Thymus (tissue), 11 donors: ENCODE measurements at regions not wholly inside any gene's neighbourhood (a gene's known extent, or its start where the extent isn't known, plus 50 kb on each side); places are given as distances from the start of the nearest gene placed in this dataset.

ENCODE experiments used
- DNase-seq, 9 donors: peaks; one replicate each; pipeline ENCODE4 v3.0.0-alpha.2; 2013; ENCODE audit warnings: low spot score in 9 of 9, low read depth in 6 of 9, missing footprints in 1 of 9
- H3K27ac ChIP-seq, 2 donors: one replicate each; pipeline ENCODE4 v1.5.1; 2013; ENCODE audit warnings: control low read depth in 1 of 2, low read depth in 1 of 2, low read length in 1 of 2, mild to moderate bottlenecking in 1 of 2, moderate library complexity in 1 of 2
- H3K27me3 ChIP-seq, 2 donors: one replicate each; pipeline ENCODE4 v1.5.1; 2013; ENCODE audit warnings: low read length in 1 of 2; ENCODE audit not compliant: control insufficient read depth in 2 of 2, insufficient read depth in 1 of 2
- H3K36me3 ChIP-seq, 2 donors: one replicate each; pipeline ENCODE4 v1.5.1; 2013; ENCODE audit warnings: low read length in 1 of 2, mild to moderate bottlenecking in 1 of 2, moderate library complexity in 1 of 2; ENCODE audit not compliant: control insufficient read depth in 2 of 2, insufficient read depth in 2 of 2
- H3K4me1 ChIP-seq, 2 donors: one replicate each; pipeline ENCODE4 v1.5.1; 2013; ENCODE audit warnings: low read length in 2 of 2; ENCODE audit not compliant: control insufficient read depth in 2 of 2, insufficient read depth in 2 of 2
- H3K4me3 ChIP-seq, 2 donors: one replicate each; pipeline ENCODE4 v1.5.1; 2013; ENCODE audit warnings: low read length in 2 of 2, control low read depth in 1 of 2, mild to moderate bottlenecking in 1 of 2
- H3K9me3 ChIP-seq, 2 donors: one replicate each; pipeline ENCODE4 v1.5.1; 2013; ENCODE audit warnings: low read length in 1 of 2, mild to moderate bottlenecking in 1 of 2; ENCODE audit not compliant: control insufficient read depth in 2 of 2, insufficient read depth in 1 of 2
- WGBS: extraction: QIAGEN DNeasy Blood & Tissue Kit; methylation state at CpG from one replicate; pipeline ENCODE4 v1.1.7; 2013; 5-methylcytosine and 5-hydroxymethylcytosine counted together
- donor health status: healthy.

DNA sequence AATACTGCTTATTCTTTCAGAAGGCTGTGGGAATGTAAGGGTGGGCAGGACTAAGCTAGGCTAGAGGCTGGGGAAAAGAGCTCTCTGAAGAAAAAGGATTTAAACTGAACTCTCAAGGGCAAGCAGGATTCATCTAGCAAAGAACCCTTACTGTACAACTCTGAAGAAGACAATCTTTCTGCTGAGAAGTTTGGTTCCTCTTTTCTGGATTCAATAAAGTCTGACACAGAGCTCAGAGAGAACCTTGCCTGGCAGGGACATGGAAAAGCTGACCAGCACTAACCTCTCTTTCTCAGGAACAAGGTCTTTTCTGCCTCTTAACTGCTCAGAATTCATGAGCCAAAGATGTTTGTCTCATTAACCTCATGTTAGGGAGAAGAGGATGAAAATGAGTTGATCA is 388.4 kb upstream of the DDI1 start:
- H3K27ac ChIP-seq: no peak overlapping the region
- H3K4me1 ChIP-seq: no peaks in the 10 kb centered on the region
- no peaks in the 10 kb centered on the region for H3K9me3 ChIP-seq
- H3K4me3 ChIP-seq: no peak overlapping the region
- no peaks in the 10 kb centered on the region for H3K36me3 ChIP-seq
- no peak for DNase-seq
- no peaks in the 10 kb centered on the region for H3K27me3 ChIP-seq

DNA sequence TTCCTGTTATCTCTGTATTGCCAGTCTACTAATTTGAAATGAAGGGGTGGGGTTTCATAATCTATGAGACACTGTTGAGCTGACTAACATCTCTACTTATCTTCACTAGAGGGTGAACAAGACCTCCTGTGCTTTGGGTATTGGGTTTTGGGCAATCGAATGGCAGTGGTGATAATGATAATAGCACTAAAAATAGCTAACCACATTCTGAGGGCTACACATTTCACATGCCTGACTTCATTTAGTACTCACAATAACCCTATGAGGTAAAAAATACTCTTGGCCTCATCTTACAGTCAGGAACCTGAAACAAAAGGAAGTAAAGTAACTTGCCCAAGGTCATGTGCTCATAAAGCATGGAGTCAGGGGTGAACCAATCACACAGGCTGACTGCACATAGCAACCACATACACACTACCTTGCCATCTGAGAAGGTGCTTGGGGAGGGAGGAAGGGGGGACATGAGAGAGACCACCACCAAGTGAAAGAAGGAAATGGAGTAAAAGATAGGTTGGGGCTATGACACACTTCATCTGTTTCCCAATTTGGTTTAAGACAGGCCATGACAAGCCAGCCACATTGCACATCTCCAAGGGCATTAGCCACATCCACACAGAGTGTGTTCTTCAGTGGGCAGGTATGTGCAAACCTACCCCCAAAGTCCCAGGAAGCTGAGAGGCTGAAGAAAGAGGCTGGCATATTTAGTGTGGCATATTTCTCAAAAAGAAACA is 387.6 kb upstream of the DDI1 start:
- DNase-seq: no peak
- Histone ChIP-seq H3K27me3 (no peaks in the 10 kb centered on the region), H3K36me3 (no peaks in the 10 kb centered on the region), H3K4me1 (no peaks in the 10 kb centered on the region), H3K4me3 (no peak overlapping the region), H3K9me3 (no peaks in the 10 kb centered on the region), H3K27ac (no peak overlapping the region)
- 60% methylated on average over 1 of the region's 1 CpG for WGBS

DNA sequence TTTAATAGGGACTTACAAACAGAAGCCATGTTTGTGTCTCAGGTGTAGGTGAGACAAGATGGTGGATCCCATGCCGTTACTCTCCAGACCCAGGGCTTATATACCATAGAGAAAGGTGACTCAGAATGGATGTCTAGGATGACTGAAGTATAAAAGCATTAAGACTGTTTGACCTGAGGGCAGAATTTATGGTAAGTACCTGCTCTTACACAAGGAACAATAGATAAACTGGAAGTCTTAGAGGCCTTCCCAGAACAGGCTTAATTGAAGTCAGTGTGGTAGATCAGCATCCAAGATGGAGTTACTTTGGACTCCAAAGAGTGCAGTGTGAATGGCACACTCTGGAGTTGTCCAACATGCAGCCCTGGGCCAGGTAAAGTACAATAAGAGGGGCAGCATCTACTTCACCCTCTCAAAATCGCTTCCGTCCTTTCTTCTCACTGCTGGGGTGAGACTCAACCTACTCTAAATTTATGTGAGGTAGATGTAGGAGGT is 387.0 kb upstream of the DDI1 start:
- H3K4me1 ChIP-seq: no peaks in the 10 kb centered on the region
- H3K9me3 ChIP-seq: no peaks in the 10 kb centered on the region
- DNase-seq: no peak
- no peaks in the 10 kb centered on the region for H3K36me3 ChIP-seq
- no peak overlapping the region for H3K4me3 ChIP-seq
- H3K27me3 ChIP-seq: no peaks in the 10 kb centered on the region
- WGBS: 96% methylated on average over 3 of the region's 3 CpGs
- H3K27ac ChIP-seq: no peak overlapping the region

DNA sequence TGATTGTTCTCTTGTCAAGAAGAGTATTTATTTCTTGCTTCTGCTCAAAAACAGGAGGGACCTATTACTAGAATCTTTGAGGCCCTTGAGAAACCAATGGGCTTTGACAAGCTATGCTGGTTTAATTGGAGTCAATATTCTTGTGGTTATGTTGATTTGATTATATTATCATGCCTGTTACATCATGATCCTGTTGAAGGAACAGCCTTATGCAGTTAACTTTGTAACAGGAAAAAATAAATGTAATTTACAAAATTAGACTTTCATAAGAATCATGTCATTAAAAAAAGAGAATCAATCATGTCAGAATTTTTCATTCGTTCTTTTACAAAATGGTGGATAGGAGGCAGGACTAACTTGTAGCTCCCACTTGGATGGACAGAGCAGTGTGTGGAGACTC is 386.1 kb upstream of the DDI1 start:
- H3K4me1 ChIP-seq: no peaks in the 10 kb centered on the region
- no peaks in the 10 kb centered on the region for H3K9me3 ChIP-seq
- no peak for DNase-seq
- H3K27me3 ChIP-seq: no peaks in the 10 kb centered on the region
- WGBS: 96% methylated on average over 1 of the region's 1 CpG
- H3K27ac ChIP-seq: no peak overlapping the region
- no peak overlapping the region for H3K4me3 ChIP-seq
- H3K36me3 ChIP-seq: no peaks in the 10 kb centered on the region

DNA sequence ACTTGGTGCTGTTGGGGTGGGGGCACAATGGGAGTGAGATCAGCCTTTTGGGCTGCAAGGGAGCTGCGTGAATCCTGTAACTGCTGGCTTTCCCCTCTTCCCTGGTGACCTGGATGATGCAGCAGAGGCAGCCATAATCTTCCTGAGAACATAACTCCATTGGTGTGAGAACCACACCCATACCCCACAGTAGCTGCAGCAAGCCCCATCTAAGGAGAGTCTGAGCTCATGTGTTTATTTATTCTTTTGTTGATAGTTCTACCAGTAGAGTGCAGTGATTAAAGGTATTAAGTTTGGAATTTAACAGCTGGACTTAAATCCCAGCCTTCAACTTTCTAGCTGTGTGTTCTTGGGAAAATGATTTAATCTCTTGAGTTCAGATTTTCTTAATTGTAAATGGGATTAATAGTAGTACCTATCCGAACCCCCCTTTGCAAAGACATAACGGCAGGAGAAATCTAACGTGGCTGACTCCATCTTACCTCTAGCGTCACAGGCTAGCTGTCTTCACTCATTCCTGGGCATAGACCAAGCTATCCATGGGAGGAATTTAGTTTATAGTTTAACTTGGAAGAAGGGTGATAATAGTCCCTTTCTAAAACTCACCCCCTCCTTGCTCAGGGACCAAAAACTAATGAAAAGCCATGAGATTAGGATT is 385.0 kb upstream of the DDI1 start:
- H3K9me3 ChIP-seq: no peaks in the 10 kb centered on the region
- no peaks in the 10 kb centered on the region for H3K4me1 ChIP-seq
- DNase-seq: no peak
- no peaks in the 10 kb centered on the region for H3K36me3 ChIP-seq
- 95% methylated on average over 5 of the region's 5 CpGs for WGBS
- H3K27me3 ChIP-seq: no peaks in the 10 kb centered on the region
- no peak overlapping the region for H3K4me3 ChIP-seq
- no peak overlapping the region for H3K27ac ChIP-seq

DNA sequence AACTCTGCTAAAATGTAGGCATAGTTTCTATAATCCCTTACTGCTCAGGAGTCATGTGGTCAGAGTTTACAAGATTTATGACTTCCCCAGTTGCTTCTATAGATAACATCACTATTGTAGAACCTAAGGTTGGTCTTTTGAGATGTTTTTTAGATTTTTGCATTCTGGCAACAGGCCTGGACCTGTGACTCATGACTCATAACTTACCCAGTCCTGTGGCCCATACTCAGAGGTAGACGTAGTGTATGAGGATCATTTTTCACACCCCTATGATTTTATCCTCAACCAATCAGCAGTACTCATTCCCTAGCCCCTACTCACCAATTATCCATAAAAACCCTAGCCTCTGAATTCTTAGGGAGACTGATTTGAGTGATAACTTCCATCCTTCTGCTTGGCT is 384.4 kb upstream of the DDI1 start:
- DNase-seq: no peak
- no peaks in the 10 kb centered on the region for H3K4me1 ChIP-seq
- 23% methylated on average over 1 of the region's 1 CpG for WGBS
- H3K27ac ChIP-seq: no peak overlapping the region
- no peaks in the 10 kb centered on the region for H3K36me3 ChIP-seq
- H3K9me3 ChIP-seq: no peaks in the 10 kb centered on the region
- no peak overlapping the region for H3K4me3 ChIP-seq
- no peaks in the 10 kb centered on the region for H3K27me3 ChIP-seq

DNA sequence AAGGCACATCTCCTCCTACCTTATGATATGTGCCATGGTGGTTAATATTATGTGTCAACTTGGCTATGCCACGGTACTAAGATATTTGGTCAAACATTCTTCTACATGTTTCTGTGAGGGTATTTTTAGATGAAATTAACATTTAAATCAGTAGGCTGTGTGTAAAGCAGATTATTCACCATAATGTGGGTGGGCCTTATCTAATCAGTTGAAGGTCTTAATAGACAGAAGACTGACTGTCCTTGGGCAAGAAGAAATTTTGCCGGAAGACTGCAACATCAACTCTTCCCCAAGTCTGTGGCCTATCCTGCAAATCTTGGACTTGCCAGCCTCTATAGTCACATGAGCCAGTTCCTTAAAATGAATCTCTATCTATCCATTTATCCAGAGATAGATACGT is 380.1 kb upstream of the DDI1 start:
- H3K4me3 ChIP-seq: no peak overlapping the region
- H3K27me3 ChIP-seq: no peaks in the 10 kb centered on the region
- DNase-seq: no peak
- H3K9me3 ChIP-seq: no peaks in the 10 kb centered on the region
- H3K4me1 ChIP-seq: no peaks in the 10 kb centered on the region
- no peak overlapping the region for H3K27ac ChIP-seq
- no peaks in the 10 kb centered on the region for H3K36me3 ChIP-seq
- 99% methylated on average over 3 of the region's 3 CpGs for WGBS

DNA sequence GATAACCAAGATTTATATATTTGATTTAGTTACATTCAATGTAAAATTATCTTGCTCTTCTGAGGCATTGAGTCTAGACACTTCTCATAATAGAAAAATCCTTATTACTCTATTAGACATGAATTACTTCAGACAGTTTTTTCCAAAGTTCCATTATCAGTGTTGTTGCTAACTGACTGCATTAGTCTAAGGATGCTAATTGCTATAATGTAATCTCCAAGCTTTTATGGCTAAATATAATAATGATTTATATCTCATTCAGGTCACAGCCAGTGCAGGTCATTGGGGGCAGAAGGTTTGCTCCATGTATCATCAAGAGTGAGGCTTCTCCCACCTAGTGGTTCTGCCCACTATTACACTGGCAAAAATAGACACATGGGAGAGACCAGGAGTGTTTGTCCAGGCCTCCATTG is 377.2 kb upstream of the DDI1 start:
- DNase-seq: no peak
- H3K27ac ChIP-seq: no peak overlapping the region

DNA sequence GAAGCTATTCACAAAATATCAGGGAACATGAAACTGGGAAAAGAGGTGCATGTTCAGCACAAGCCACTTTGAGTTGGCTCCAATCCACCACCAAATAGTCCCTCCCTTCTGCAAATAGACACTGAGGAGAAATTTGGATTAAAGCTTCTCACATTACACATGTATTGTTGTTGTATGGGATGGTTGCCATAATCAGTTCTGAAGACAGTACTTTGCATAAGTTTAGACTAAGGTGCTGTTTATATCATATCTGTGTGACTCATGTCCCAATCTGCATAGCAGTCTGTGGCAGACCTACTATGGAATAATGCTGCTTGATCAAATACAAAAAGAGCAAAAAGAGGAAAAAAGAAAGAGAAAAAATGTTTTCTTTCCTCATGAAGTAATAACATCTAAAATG is 376.7 kb upstream of the DDI1 start:
- Histone ChIP-seq H3K36me3 (no peaks in the 10 kb centered on the region), H3K27me3 (no peaks in the 10 kb centered on the region), H3K27ac (no peak overlapping the region), H3K4me3 (no peak overlapping the region), H3K9me3 (no peaks in the 10 kb centered on the region), H3K4me1 (no peaks in the 10 kb centered on the region)
- DNase-seq: no peak

More for the DNA sequence above, 377.2 kb upstream of the DDI1 start:
- Histone ChIP-seq H3K4me3 (no peak overlapping the region), H3K36me3 (no peaks in the 10 kb centered on the region), H3K4me1 (no peaks in the 10 kb centered on the region), H3K9me3 (no peaks in the 10 kb centered on the region), H3K27me3 (no peaks in the 10 kb centered on the region)
